Endodermal cell (in vitro differentiated cells): ENCODE measurements at regions not wholly inside any gene's neighbourhood (a gene's known extent, or its start where the extent isn't known, plus 50 kb on each side); places are given as distances from the start of the nearest gene placed in this dataset.
A peak's percentile ranks its signal among the peaks of the same experiment; 100 is the strongest.

Source experiments
- DNase-seq: peaks from one replicate; pipeline ENCODE4 v3.0.0-alpha.2; 2017
- H3K27ac ChIP-seq: 2 replicates; pipeline ENCODE4 v1.5.1; 2013; ENCODE audit warnings: mild to moderate bottlenecking, low read depth, low read length, moderate library complexity
- H3K27me3 ChIP-seq: 2 replicates; pipeline ENCODE4 v1.6.1; 2013; ENCODE audit warnings: mild to moderate bottlenecking, low read length, moderate library complexity; ENCODE audit not compliant: insufficient read depth, control insufficient read depth, poor library complexity, severe bottlenecking
- H3K36me3 ChIP-seq: 2 replicates; pipeline ENCODE4 v1.7.0; 2013; ENCODE audit warnings: mild to moderate bottlenecking, low read length, moderate library complexity; ENCODE audit not compliant: control insufficient read depth, insufficient read depth
- H3K4me1 ChIP-seq: one replicate; pipeline ENCODE4 v1.7.0; 2013; ENCODE audit warnings: low read length; ENCODE audit not compliant: control insufficient read depth, insufficient read depth
- H3K4me3 ChIP-seq: 2 replicates; pipeline ENCODE4 v1.5.1; 2013; ENCODE audit warnings: mild to moderate bottlenecking, low read length, moderate library complexity
- H3K9ac ChIP-seq: 2 replicates; pipeline ENCODE4 v1.6.1; 2013; ENCODE audit warnings: mild to moderate bottlenecking, low read length, moderate library complexity; ENCODE audit not compliant: poor library complexity, severe bottlenecking; ENCODE audit errors: extremely low read depth
- H3K9me3 ChIP-seq: 2 replicates; pipeline ENCODE4 v1.6.1; 2013; ENCODE audit warnings: mild to moderate bottlenecking, low read length, moderate library complexity; ENCODE audit not compliant: control insufficient read depth
- H3K27ac Mint-ChIP-seq: 2 replicates; pipeline ENCODE4 v1.8.0; 2020; ENCODE audit warnings: mixed read lengths
- H3K27me3 Mint-ChIP-seq: 2 replicates; pipeline ENCODE4 v1.8.0; 2021; ENCODE audit warnings: mild to moderate bottlenecking, mixed read lengths; ENCODE audit not compliant: insufficient read depth
- H3K36me3 Mint-ChIP-seq: 2 replicates; pipeline ENCODE4 v1.8.0; 2020; ENCODE audit warnings: low read depth, mixed read lengths
- H3K4me1 Mint-ChIP-seq: 2 replicates; pipeline ENCODE4 v1.8.0; 2020; ENCODE audit warnings: mixed read lengths
- H3K4me3 Mint-ChIP-seq: 2 replicates; pipeline ENCODE4 v1.8.0; 2020; ENCODE audit warnings: mild to moderate bottlenecking, moderate library complexity, mixed read lengths
- H3K9me3 Mint-ChIP-seq: 2 replicates; pipeline ENCODE4 v1.8.0; 2020; ENCODE audit warnings: mild to moderate bottlenecking, mixed read lengths
- CTCF ChIP-seq: fragments of 200-600 bp; sonication (generic); conservative IDR thresholded peaks from 2 replicates; pipeline ENCODE4 v1.5.0; 2021; ENCODE audit warnings: antibody characterized with exemption, mild to moderate bottlenecking
- WGBS, 2 experiments: methylation state at CpG; one replicate each; pipeline versions ENCODE4 v1.1.5 to v1.1.7; 2013; ENCODE audit warnings: missing lambda C conversion rate in 2 of 2, mixed read lengths in 1 of 2; ENCODE audit not compliant: insufficient coverage in 1 of 2, insufficient read length in 1 of 2; 5-methylcytosine and 5-hydroxymethylcytosine counted together

GRCh38 chr12:98121963-98122362 is 393.4 kb upstream of the TMPO start:
- 97 to 100% methylated on average over 4 of the region's 4 CpGs for WGBS, 2 experiments
- TF ChIP-seq CTCF = no peak
- Mint-ChIP-seq H3K4me1 (peaks cover 7% of the 10 kb centered on the region), H3K27me3 (no peaks in the 10 kb centered on the region), H3K36me3 (no peaks in the 10 kb centered on the region), H3K9me3 (no peaks in the 10 kb centered on the region), H3K4me3 (no peak overlapping the region), H3K27ac (no peak overlapping the region)
- Histone ChIP-seq H3K9me3 (no peaks in the 10 kb centered on the region), H3K4me1 (no peaks in the 10 kb centered on the region), H3K36me3 (no peaks in the 10 kb centered on the region), H3K27ac (no peak overlapping the region), H3K27me3 (no peaks in the 10 kb centered on the region), H3K9ac (no peak overlapping the region), H3K4me3 (no peak overlapping the region)
- DNase-seq = no peak

GRCh38 chr12:98123021-98123461 is 392.3 kb upstream of the TMPO start:
- Mint-ChIP-seq H3K4me1 (peaks cover 10% of the 10 kb centered on the region), H3K27ac (no peak overlapping the region)
- no peaks in the 10 kb centered on the region for H3K4me1 ChIP-seq

GRCh38 chr12:98126637-98127335 is 388.6 kb upstream of the TMPO start:
- H3K27me3 Mint-ChIP-seq = no peaks in the 10 kb centered on the region
- H3K36me3 Mint-ChIP-seq = no peaks in the 10 kb centered on the region
- no peak overlapping the region for H3K27ac Mint-ChIP-seq
- peak; percentile 35 for TF ChIP-seq CTCF
- no peak overlapping the region for H3K9ac ChIP-seq
- no peak overlapping the region for H3K4me3 Mint-ChIP-seq
- peaks cover 10% of the 10 kb centered on the region for H3K4me1 Mint-ChIP-seq
- H3K27ac ChIP-seq = no peak overlapping the region
- no peaks in the 10 kb centered on the region for H3K27me3 ChIP-seq
- WGBS, 2 experiments = 92 to 98% methylated on average over 7 to 12 of the region's 12 CpGs
- no peaks in the 10 kb centered on the region for H3K9me3 Mint-ChIP-seq
- no peak overlapping the region for H3K4me3 ChIP-seq
- H3K4me1 ChIP-seq = no peaks in the 10 kb centered on the region
- no peaks in the 10 kb centered on the region for H3K36me3 ChIP-seq
- no peaks in the 10 kb centered on the region for H3K9me3 ChIP-seq
- no peak for DNase-seq

More at GRCh38 chr12:98123021-98123461, 392.3 kb upstream of the TMPO start:
- DNase-seq = no peak
- H3K27me3 ChIP-seq = no peaks in the 10 kb centered on the region
- 68 to 81% methylated on average over 2 to 3 of the region's 3 CpGs for WGBS, 2 experiments
- Mint-ChIP-seq H3K27me3 (no peaks in the 10 kb centered on the region), H3K4me3 (no peak overlapping the region), H3K36me3 (no peaks in the 10 kb centered on the region), H3K9me3 (no peaks in the 10 kb centered on the region)
- no peak overlapping the region for H3K4me3 ChIP-seq
- H3K27ac ChIP-seq = peak overlapping the region; percentile 24
- H3K36me3 ChIP-seq = no peaks in the 10 kb centered on the region
- no peak for TF ChIP-seq CTCF
- H3K9ac ChIP-seq = no peak overlapping the region
- no peaks in the 10 kb centered on the region for H3K9me3 ChIP-seq
